Activated T-cell treated with anti-CD3 and anti-CD28 coated beads for 48 hours (primary cell): ENCODE measurements at regions not wholly inside any gene's neighbourhood (a gene's known extent, or its start where the extent isn't known, plus 50 kb on each side); places are given as distances from the start of the nearest gene placed in this dataset.

Source experiments
- DNase-seq: peaks from one replicate; pipeline ENCODE4 v3.0.0-alpha.2; 2020; ENCODE audit warnings: low read depth

GRCh38 chr6:148053209-148053608, 289.4 kb upstream of the SASH1 start:
- no peak for DNase-seq

- DNase-seq: no peak
Measured at GRCh38 chr6:148053796-148054195, 288.8 kb upstream of the SASH1 start.

GRCh38 chr6:148054219-148054618, 288.4 kb upstream of the SASH1 start:
- DNase-seq: no peak

- no peak for DNase-seq
Measured at GRCh38 chr6:148055419-148055818, 287.2 kb upstream of the SASH1 start.

GRCh38 chr6:148059869-148060268, 282.8 kb upstream of the SASH1 start:
- no peak for DNase-seq

GRCh38 chr6:148064406-148065134, 278.1 kb upstream of the SASH1 start:
- DNase-seq: no peak

GRCh38 chr6:148068437-148069061, 274.1 kb upstream of the SASH1 start:
- DNase-seq: no peak

GRCh38 chr6:148069256-148069655, 273.4 kb upstream of the SASH1 start:
- DNase-seq: no peak

GRCh38 chr6:148074291-148074690, 268.3 kb upstream of the SASH1 start:
- no peak for DNase-seq

GRCh38 chr6:148074738-148075137, 267.9 kb upstream of the SASH1 start:
- DNase-seq: no peak

- no peak for DNase-seq
Measured at GRCh38 chr6:148075352-148075751, 267.3 kb upstream of the SASH1 start.

GRCh38 chr6:148076051-148076450, 266.6 kb upstream of the SASH1 start:
- no peak for DNase-seq

- no peak for DNase-seq
Measured at GRCh38 chr6:148080315-148080714, 262.3 kb upstream of the SASH1 start.

GRCh38 chr6:148081076-148081475, 261.6 kb upstream of the SASH1 start:
- DNase-seq: no peak

GRCh38 chr6:148082044-148082443, 260.6 kb upstream of the SASH1 start:
- DNase-seq: no peak

GRCh38 chr6:148082696-148083095, 259.9 kb upstream of the SASH1 start:
- DNase-seq: no peak

- no peak for DNase-seq
Measured at GRCh38 chr6:148085631-148086331, 256.9 kb upstream of the SASH1 start.

- DNase-seq: no peak
Measured at GRCh38 chr6:148086386-148086785, 256.3 kb upstream of the SASH1 start.

GRCh38 chr6:148086843-148087242, 255.8 kb upstream of the SASH1 start:
- no peak for DNase-seq

GRCh38 chr6:148087659-148088058, 255.0 kb upstream of the SASH1 start:
- DNase-seq: no peak

- DNase-seq: no peak
Measured at GRCh38 chr6:148090326-148090725, 252.3 kb upstream of the SASH1 start.

- DNase-seq: no peak
Measured at GRCh38 chr6:148091394-148091793, 251.2 kb upstream of the SASH1 start.

- DNase-seq: no peak
Measured at GRCh38 chr6:148103436-148103835, 239.2 kb upstream of the SASH1 start.
